ENCODE measurements at regions not wholly inside any gene's neighbourhood (a gene's known extent, or its start where the extent isn't known, plus 50 kb on each side); places are given as distances from the start of the nearest gene placed in this dataset.

DNA sequence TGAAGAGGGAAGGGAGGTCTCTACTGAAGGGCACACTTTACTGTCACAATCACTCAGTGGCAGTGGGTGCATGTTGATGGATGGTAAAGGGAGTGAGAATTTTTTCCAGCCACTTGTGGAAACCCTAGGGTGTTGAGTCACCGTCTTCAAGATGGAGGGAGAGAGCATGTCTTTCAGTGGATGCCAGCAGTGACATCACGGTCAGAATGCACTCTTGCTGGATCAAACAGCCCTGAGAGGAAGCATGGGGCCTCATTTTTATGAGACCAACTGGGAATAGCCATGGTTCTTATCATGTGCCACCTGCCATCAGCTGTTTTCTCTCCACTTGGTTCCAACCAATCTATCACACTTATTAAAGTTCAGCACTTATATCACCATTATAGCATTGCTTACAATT lies 182.5 kb downstream of the KCNRG start:
- TF ChIP-seq EZH2phosphoT487 (IDR thresholded peaks at IDR 0.05; ENCODE audit: insufficient read depth, low read depth) = no peak
- no peak for TF ChIP-seq EZH2 (IDR thresholded peaks at IDR 0.05; ENCODE audit: insufficient read depth, poor library complexity, severe bottlenecking)

All from GM23248 (cell line).